ENCODE measurements at regions not wholly inside any gene's neighbourhood (a gene's known extent, or its start where the extent isn't known, plus 50 kb on each side); places are given as distances from the start of the nearest gene placed in this dataset.

GRCh38 chr3:24616110-24616829, 121.6 kb upstream of the THRB start (continued):
- TF ChIP-seq, protein P1, sequence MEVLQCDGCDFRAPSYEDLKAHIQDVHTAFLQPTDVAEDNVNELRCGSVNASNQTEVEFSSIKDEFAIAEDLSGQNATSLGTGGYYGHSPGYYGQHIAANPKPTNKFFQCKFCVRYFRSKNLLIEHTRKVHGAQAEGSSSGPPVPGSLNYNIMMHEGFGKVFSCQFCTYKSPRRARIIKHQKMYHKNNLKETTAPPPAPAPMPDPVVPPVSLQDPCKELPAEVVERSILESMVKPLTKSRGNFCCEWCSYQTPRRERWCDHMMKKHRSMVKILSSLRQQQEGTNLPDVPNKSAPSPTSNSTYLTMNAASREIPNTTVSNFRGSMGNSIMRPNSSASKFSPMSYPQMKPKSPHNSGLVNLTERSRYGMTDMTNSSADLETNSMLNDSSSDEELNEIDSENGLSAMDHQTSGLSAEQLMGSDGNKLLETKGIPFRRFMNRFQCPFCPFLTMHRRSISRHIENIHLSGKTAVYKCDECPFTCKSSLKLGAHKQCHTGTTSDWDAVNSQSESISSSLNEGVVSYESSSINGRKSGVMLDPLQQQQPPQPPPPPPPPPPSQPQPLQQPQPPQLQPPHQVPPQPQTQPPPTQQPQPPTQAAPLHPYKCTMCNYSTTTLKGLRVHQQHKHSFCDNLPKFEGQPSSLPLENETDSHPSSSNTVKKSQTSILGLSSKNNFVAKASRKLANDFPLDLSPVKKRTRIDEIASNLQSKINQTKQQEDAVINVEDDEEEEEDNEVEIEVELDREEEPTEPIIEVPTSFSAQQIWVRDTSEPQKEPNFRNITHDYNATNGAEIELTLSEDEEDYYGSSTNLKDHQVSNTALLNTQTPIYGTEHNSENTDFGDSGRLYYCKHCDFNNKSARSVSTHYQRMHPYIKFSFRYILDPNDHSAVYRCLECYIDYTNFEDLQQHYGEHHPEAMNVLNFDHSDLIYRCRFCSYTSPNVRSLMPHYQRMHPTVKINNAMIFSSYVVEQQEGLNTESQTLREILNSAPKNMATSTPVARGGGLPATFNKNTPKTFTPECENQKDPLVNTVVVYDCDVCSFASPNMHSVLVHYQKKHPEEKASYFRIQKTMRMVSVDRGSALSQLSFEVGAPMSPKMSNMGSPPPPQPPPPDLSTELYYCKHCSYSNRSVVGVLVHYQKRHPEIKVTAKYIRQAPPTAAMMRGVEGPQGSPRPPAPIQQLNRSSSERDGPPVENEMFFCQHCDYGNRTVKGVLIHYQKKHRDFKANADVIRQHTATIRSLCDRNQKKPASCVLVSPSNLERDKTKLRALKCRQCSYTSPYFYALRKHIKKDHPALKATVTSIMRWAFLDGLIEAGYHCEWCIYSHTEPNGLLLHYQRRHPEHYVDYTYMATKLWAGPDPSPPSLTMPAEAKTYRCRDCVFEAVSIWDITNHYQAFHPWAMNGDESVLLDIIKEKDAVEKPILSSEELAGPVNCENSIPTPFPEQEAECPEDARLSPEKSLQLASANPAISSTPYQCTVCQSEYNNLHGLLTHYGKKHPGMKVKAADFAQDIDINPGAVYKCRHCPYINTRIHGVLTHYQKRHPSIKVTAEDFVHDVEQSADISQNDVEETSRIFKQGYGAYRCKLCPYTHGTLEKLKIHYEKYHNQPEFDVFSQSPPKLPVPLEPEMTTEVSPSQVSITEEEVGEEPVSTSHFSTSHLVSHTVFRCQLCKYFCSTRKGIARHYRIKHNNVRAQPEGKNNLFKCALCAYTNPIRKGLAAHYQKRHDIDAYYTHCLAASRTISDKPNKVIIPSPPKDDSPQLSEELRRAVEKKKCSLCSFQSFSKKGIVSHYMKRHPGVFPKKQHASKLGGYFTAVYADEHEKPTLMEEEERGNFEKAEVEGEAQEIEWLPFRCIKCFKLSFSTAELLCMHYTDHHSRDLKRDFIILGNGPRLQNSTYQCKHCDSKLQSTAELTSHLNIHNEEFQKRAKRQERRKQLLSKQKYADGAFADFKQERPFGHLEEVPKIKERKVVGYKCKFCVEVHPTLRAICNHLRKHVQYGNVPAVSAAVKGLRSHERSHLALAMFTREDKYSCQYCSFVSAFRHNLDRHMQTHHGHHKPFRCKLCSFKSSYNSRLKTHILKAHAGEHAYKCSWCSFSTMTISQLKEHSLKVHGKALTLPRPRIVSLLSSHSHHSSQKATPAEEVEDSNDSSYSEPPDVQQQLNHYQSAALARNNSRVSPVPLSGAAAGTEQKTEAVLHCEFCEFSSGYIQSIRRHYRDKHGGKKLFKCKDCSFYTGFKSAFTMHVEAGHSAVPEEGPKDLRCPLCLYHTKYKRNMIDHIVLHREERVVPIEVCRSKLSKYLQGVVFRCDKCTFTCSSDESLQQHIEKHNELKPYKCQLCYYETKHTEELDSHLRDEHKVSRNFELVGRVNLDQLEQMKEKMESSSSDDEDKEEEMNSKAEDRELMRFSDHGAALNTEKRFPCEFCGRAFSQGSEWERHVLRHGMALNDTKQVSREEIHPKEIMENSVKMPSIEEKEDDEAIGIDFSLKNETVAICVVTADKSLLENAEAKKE (CRISPR knock-in tag; IDR thresholded peaks at IDR 0.05), result no peak
- TF ChIP-seq, protein P2, sequence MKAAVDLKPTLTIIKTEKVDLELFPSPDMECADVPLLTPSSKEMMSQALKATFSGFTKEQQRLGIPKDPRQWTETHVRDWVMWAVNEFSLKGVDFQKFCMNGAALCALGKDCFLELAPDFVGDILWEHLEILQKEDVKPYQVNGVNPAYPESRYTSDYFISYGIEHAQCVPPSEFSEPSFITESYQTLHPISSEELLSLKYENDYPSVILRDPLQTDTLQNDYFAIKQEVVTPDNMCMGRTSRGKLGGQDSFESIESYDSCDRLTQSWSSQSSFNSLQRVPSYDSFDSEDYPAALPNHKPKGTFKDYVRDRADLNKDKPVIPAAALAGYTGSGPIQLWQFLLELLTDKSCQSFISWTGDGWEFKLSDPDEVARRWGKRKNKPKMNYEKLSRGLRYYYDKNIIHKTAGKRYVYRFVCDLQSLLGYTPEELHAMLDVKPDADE (IDR thresholded peaks at IDR 0.05), result no peak
- TF ChIP-seq ZNF114 (CRISPR knock-in tag; IDR thresholded peaks at IDR 0.05), result no peak
- TF ChIP-seq, protein P3, sequence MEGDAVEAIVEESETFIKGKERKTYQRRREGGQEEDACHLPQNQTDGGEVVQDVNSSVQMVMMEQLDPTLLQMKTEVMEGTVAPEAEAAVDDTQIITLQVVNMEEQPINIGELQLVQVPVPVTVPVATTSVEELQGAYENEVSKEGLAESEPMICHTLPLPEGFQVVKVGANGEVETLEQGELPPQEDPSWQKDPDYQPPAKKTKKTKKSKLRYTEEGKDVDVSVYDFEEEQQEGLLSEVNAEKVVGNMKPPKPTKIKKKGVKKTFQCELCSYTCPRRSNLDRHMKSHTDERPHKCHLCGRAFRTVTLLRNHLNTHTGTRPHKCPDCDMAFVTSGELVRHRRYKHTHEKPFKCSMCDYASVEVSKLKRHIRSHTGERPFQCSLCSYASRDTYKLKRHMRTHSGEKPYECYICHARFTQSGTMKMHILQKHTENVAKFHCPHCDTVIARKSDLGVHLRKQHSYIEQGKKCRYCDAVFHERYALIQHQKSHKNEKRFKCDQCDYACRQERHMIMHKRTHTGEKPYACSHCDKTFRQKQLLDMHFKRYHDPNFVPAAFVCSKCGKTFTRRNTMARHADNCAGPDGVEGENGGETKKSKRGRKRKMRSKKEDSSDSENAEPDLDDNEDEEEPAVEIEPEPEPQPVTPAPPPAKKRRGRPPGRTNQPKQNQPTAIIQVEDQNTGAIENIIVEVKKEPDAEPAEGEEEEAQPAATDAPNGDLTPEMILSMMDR (conservative IDR thresholded peaks at IDR 0.05; ENCODE audit: low read depth in 2 of 2), result no peak
- TF ChIP-seq ZNF331 (CRISPR knock-in tag; IDR thresholded peaks at IDR 0.05; ENCODE audit: low read depth), result no peak

DNA sequence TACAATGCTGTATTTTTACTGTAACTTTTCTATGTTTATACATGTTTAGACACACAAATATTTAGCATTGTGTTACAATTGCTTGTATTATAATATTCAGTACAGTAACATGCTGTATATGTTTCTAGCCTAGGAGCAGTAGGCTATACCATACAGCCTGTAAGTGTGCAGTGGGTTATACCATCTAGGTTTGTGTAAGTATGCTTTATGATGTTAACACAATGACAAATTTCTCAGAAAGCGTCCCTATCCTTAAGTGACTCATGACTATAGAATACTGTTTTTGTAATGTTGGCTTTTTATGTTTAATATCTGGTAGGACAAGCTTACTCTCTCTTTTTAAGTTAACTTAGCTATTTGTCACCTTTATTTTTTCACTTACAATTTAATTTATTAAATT, 127.5 kb upstream of the THRB start:
- peaks cover 19% of the 10 kb centered on the region for H3K36me3 Mint-ChIP-seq (ENCODE audit: low read depth)
- H3K9me2 ChIP-seq (ENCODE audit: insufficient read depth), result no peaks in the 10 kb centered on the region
- H3K4me1 ChIP-seq (ENCODE audit: insufficient read depth), result peaks cover 4% of the 10 kb centered on the region; the same call in 1 of the 2 replicates
- no peak overlapping the region for H2AFZ ChIP-seq
- no peak overlapping the region for H3K4me2 ChIP-seq
- peaks cover 20% of the 10 kb centered on the region for H3K9me3 Mint-ChIP-seq
- H3K4me3 ChIP-seq, result no peak overlapping the region
- H3K4me1 Mint-ChIP-seq, result peaks cover 19% of the 10 kb centered on the region
- no peak overlapping the region for H3K27ac ChIP-seq (ENCODE audit: low read depth)
- no peaks in the 10 kb centered on the region for H3K79me2 ChIP-seq (replicated peaks; ENCODE audit: insufficient read depth)
- H3K27me3 Mint-ChIP-seq (ENCODE audit: insufficient read depth, low read depth, poor library complexity), result no peaks in the 10 kb centered on the region
- DNase-seq (ENCODE audit: low spot score) (no peak), ATAC-seq (no peak)
- no peaks in the 10 kb centered on the region for H3K27me3 ChIP-seq (ENCODE audit: insufficient read depth)
- H3K4me3 Mint-ChIP-seq, result no peak overlapping the region
- H3F3A ChIP-seq (replicated peaks; ENCODE audit: low read depth), result no peaks in the 10 kb centered on the region
- H4K20me1 ChIP-seq (replicated peaks; ENCODE audit: insufficient read depth), result no peaks in the 10 kb centered on the region
- H3K27ac Mint-ChIP-seq, result no peak overlapping the region
- no peaks in the 10 kb centered on the region for H3K36me3 ChIP-seq (ENCODE audit: insufficient read depth)
- TF ChIP-seq, protein P2 (IDR thresholded peaks at IDR 0.05), result no peak
- TF ChIP-seq STAT1 (IDR thresholded peaks at IDR 0.05; ENCODE audit: unreplicated experiment) (no peak), POLR2AphosphoS5 (IDR thresholded peaks at IDR 0.05; ENCODE audit: low read depth) (no peak), ZNF114 (CRISPR knock-in tag; IDR thresholded peaks at IDR 0.05) (no peak), NANOG (IDR thresholded peaks at IDR 0.05; ENCODE audit: borderline replicate concordance) (no peak), EZH2 (IDR thresholded peaks at IDR 0.05; ENCODE audit: low read depth, unreplicated experiment) (no peak), CREB1 (CRISPR knock-in tag; IDR thresholded peaks at IDR 0.05; ENCODE audit: low read depth) (no peak), ZNF331 (CRISPR knock-in tag; IDR thresholded peaks at IDR 0.05; ENCODE audit: low read depth) (no peak), JUNB (IDR thresholded peaks at IDR 0.05; ENCODE audit: unreplicated experiment) (no peak)
- TF ChIP-seq, protein P3 (conservative IDR thresholded peaks at IDR 0.05; ENCODE audit: low read depth in 2 of 2), result no peak
